ENCODE measurements at regions not wholly inside any gene's neighbourhood (a gene's known extent, or its start where the extent isn't known, plus 50 kb on each side); places are given as distances from the start of the nearest gene placed in this dataset.

DNA sequence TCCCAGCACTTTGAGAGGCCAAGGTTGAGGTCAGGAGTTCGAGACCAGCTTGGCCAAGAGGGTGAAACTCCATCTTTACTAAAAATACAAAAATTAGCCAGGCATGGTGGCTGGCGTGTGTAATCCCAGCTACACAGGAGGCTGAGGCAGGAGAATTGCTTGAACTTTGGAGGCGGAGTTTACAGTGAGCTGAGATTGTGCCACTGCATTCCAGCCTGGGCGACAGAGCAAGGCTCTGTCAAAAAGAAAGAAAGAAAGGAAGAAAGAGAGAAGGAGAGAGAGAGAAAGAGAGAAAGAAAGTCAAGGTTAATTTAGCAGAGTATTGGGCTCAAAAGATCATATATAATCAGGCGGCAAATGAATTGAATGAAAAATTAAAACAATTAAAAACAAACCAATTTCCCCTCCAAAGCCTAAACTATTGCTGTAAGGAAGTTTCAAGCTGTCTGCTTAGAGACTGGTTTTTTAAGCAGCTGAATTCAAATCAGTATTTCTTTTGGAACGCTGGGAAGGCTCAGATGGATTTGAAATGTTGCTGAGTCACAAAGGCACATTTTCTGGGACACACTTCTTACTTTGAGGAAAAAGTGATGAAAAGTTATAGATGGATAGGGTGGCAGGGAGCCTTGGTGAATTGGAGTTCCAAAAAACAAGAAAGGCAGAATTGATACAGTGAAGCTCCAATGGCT lies 81.3 kb upstream of the BHLHE40 start:
- intact Hi-C loops (cut with DNase I; ENCODE audit: low total_unique reads) (no loop called here), in situ Hi-C loops (cut with MboI; ENCODE audit: low pct_ligation_motif_present in 1 of 4, low pct_unique_long_range_greater_than_20kb in 1 of 4, low sequenced_read_pairs in 3 of 4) (no loop called here)
- Histone ChIP-seq H3K9me3 (no peaks in the 10 kb centered on the region), H3K4me1 (peaks cover 0 to 16% (median 7%) of the 10 kb centered on the region in 4 donors), H3K4me3 (no peak overlapping the region), H3K36me3 (no peaks in the 10 kb centered on the region), H3K27ac (peak overlapping the region in 3 of 4 donors; percentile 31 to 38 (median 35)), H3K27me3 (no peaks in the 10 kb centered on the region)
- no peak for TF ChIP-seq EP300 (IDR thresholded peaks at IDR 0.05; ENCODE audit: low read depth)
- TF ChIP-seq POLR2A (IDR thresholded peaks at IDR 0.05) = no peak
- no peak for TF ChIP-seq POLR2AphosphoS5 (IDR thresholded peaks at IDR 0.05)
- TF ChIP-seq, protein P1, sequence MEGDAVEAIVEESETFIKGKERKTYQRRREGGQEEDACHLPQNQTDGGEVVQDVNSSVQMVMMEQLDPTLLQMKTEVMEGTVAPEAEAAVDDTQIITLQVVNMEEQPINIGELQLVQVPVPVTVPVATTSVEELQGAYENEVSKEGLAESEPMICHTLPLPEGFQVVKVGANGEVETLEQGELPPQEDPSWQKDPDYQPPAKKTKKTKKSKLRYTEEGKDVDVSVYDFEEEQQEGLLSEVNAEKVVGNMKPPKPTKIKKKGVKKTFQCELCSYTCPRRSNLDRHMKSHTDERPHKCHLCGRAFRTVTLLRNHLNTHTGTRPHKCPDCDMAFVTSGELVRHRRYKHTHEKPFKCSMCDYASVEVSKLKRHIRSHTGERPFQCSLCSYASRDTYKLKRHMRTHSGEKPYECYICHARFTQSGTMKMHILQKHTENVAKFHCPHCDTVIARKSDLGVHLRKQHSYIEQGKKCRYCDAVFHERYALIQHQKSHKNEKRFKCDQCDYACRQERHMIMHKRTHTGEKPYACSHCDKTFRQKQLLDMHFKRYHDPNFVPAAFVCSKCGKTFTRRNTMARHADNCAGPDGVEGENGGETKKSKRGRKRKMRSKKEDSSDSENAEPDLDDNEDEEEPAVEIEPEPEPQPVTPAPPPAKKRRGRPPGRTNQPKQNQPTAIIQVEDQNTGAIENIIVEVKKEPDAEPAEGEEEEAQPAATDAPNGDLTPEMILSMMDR (IDR thresholded peaks at IDR 0.05) = no peak
- no peak for DNase-seq
- WGBS, 2 donors (ENCODE audit: low coverage in 1 of 2) = 83 to 87% methylated on average over 6 of the region's 6 CpGs

DNA sequence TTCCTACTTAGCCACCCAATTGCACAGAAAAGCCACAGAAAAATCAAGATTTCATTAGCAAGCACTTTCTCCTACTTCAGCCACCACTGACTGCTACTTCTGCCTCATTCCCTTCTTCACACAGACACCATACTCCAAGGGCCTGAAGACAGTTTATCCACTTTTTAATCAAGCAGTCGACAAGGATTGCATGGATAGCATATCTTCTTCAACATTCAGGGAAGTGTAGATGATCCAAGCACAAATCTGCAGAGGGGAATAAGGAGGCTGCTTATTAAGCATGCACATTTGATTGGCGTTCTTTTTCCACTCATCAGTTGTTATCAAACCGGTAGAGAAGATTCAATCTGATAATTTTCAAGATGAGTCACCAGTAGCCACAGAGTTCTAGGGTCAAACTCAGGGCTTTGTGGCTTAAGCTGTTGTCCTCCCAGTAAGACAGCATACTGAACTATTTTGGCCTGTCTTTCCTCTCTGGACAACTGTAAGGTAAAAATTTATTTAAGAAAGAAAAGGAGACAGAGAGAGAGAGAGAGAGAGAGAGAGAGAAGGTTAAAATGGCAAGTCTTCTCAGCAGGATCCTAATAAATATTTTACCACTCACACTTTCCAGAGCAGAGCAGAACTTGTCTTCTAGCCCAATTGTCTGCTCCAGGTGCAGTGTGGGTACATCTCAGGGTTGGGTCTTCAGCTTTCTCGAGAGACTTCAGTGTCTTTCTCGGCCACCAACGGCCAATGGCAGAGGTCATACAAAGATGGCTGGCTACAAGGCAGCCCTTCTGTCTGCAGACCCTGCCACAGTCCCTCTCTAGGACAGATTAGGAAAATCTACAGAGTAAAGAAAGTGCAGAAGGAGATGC lies 80.6 kb upstream of the BHLHE40 start:
- intact Hi-C loops (cut with DNase I; ENCODE audit: low total_unique reads) (no loop called here), in situ Hi-C loops (cut with MboI; ENCODE audit: low pct_ligation_motif_present in 1 of 4, low pct_unique_long_range_greater_than_20kb in 1 of 4, low sequenced_read_pairs in 3 of 4) (no loop called here)
- Histone ChIP-seq H3K9me3 (no peaks in the 10 kb centered on the region), H3K27me3 (no peaks in the 10 kb centered on the region), H3K4me3 (no peak overlapping the region), H3K4me1 (peaks cover 0 to 16% (median 7%) of the 10 kb centered on the region in 4 donors), H3K27ac (peak overlapping the region in 3 of 4 donors; percentile 31 to 38 (median 35)), H3K36me3 (no peaks in the 10 kb centered on the region)
- DNase-seq = no peak
- WGBS, 2 donors (ENCODE audit: low coverage in 1 of 2) = 31 to 62% methylated on average over 2 to 6 of the region's 6 CpGs
- TF ChIP-seq EP300 (IDR thresholded peaks at IDR 0.05; ENCODE audit: low read depth) (no peak), POLR2A (IDR thresholded peaks at IDR 0.05) (no peak), POLR2AphosphoS5 (IDR thresholded peaks at IDR 0.05) (no peak)
- TF ChIP-seq, protein P1 (IDR thresholded peaks at IDR 0.05) = no peak

DNA sequence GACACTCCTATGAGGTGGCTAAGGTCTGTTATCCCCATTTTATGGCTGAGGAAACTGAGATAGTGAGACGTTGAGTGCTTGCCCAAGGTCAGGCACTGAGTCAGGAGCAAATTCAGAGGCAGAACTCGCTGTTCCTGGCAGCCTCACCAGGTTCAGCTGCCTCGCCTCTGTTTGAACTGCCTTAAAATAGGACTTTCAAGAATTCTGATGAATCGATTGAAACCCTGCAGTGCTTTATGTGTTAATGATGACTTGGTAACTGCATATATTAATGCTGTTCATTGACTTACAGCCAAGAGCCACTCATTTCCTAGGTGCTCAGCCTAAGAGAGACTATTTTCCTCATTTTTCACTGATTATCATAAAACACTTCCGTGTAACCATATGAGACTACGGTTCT lies 79.5 kb upstream of the BHLHE40 start:
- Histone ChIP-seq H3K4me1 (peaks cover 0 to 20% (median 9%) of the 10 kb centered on the region in 4 donors), H3K36me3 (no peaks in the 10 kb centered on the region), H3K4me3 (no peak overlapping the region), H3K27ac (peak overlapping the region in 1 of 4 donors; percentile 27), H3K9me3 (no peaks in the 10 kb centered on the region), H3K27me3 (no peaks in the 10 kb centered on the region)
- in situ Hi-C loops (cut with MboI; ENCODE audit: low pct_ligation_motif_present in 1 of 4, low pct_unique_long_range_greater_than_20kb in 1 of 4, low sequenced_read_pairs in 3 of 4) = no loop called here
- intact Hi-C loops (cut with DNase I; ENCODE audit: low total_unique reads) = loop anchor here (2.0 kb wide), 1 partner anchor 67 kb away; no protein-coding TSS in a partner anchor
- WGBS, 2 donors (ENCODE audit: low coverage in 1 of 2) = 57 to 74% methylated on average over 1 to 6 of the region's 6 CpGs
- TF ChIP-seq POLR2AphosphoS5 (IDR thresholded peaks at IDR 0.05) = no peak
- no peak for DNase-seq

DNA sequence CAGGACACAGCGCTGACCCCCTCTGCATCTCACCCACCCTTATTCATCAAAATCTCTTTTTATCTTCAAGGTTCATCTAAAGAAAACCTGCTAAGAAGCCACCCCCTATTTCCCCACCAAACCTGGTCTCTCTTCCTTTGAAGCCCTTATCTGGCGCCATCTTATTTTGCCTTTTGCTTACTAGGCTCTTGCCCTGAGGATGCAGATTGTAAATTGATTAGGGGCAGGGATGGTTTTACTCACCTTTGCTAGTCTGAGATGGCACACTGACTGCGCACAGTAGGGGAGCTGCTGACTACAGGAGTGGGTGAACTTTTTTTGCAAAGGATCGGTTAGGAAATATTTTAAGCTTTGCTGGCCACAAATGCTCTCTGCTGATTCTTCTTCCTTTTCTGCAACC lies 78.9 kb upstream of the BHLHE40 start:
- DNase-seq = no peak
- Histone ChIP-seq H3K4me1 (peaks cover 0 to 26% (median 12%) of the 10 kb centered on the region in 4 donors), H3K27ac (peak overlapping the region in 1 of 4 donors; percentile 27), H3K9me3 (no peaks in the 10 kb centered on the region), H3K36me3 (no peaks in the 10 kb centered on the region), H3K27me3 (no peaks in the 10 kb centered on the region), H3K4me3 (no peak overlapping the region)
- intact Hi-C loops (cut with DNase I; ENCODE audit: low total_unique reads) = loop anchor here (2.0 kb wide), 1 partner anchor 67 kb away; no protein-coding TSS in a partner anchor
- no peak for TF ChIP-seq EP300 (IDR thresholded peaks at IDR 0.05; ENCODE audit: low read depth)
- no peak for TF ChIP-seq POLR2AphosphoS5 (IDR thresholded peaks at IDR 0.05)
- TF ChIP-seq, protein P1 (IDR thresholded peaks at IDR 0.05) = no peak
- no peak for TF ChIP-seq POLR2A (IDR thresholded peaks at IDR 0.05)
- WGBS, 2 donors (ENCODE audit: low coverage in 1 of 2) = 90 to 96% methylated on average over 4 of the region's 4 CpGs
- in situ Hi-C loops (cut with MboI; ENCODE audit: low pct_ligation_motif_present in 1 of 4, low pct_unique_long_range_greater_than_20kb in 1 of 4, low sequenced_read_pairs in 3 of 4) = no loop called here

Data from transverse colon (tissue), 4 donors.